IPS-20b (cell line): ENCODE measurements at regions not wholly inside any gene's neighbourhood (a gene's known extent, or its start where the extent isn't known, plus 50 kb on each side); places are given as distances from the start of the nearest gene placed in this dataset.
"Not testable (repeated sequence)": the region's sequence is repeated elsewhere in the genome, so short reads cannot be mapped to it uniquely, and the experiment has no call there.

ENCODE experiments used
- H3K27ac ChIP-seq: one replicate; pipeline ENCODE4 v1.5.1; 2013; ENCODE audit warnings: low read length
- H3K27me3 ChIP-seq: 2 replicates; pipeline ENCODE4 v1.6.1; 2013; ENCODE audit warnings: mild to moderate bottlenecking, low read length, inconsistent platforms; ENCODE audit not compliant: insufficient read depth
- H3K36me3 ChIP-seq: 2 replicates; pipeline ENCODE4 v1.6.1; 2013; ENCODE audit warnings: low read depth, mild to moderate bottlenecking, inconsistent platforms, low read length, moderate library complexity; ENCODE audit not compliant: insufficient read depth
- H3K4me1 ChIP-seq: 2 replicates; pipeline ENCODE4 v1.6.1; 2013; ENCODE audit warnings: mild to moderate bottlenecking, control low read depth, inconsistent platforms, low read length, moderate library complexity; ENCODE audit not compliant: insufficient read depth
- H3K4me3 ChIP-seq: 2 replicates; pipeline ENCODE4 v1.5.1; 2013; ENCODE audit warnings: mild to moderate bottlenecking, low read length, inconsistent platforms
- H3K9ac ChIP-seq: 2 replicates; pipeline ENCODE4 v1.6.1; 2013; ENCODE audit warnings: low read depth, mild to moderate bottlenecking, inconsistent platforms, low read length, moderate library complexity
- H3K9me3 ChIP-seq: 2 replicates; pipeline ENCODE4 v1.6.1; 2013; ENCODE audit warnings: mild to moderate bottlenecking, low read depth, low read length, inconsistent platforms; ENCODE audit not compliant: insufficient read depth

DNA sequence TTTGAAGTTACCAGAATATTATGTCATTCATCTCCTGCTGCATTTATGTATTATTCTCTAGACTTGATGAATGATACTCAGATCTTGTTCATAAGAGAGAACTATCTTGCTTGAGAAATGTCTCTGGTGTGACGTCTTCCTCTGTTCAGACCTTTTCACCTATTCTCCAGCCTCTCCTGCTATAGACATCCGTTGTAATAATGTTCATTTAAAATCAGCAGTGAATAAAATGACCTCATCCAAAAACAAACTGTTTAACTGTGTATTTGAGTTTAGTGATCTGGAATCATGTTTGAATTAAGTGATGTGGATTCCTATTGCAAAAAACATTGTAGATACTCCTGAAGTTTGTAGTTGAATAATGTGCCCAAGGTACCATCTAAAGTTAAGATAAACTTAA is 487.1 kb downstream of the PCNX1 start:
- Histone ChIP-seq H3K4me3 (no peak overlapping the region), H3K4me1 (no peaks in the 10 kb centered on the region), H3K27me3 (no peaks in the 10 kb centered on the region), H3K9ac (no peak overlapping the region), H3K36me3 (no peaks in the 10 kb centered on the region), H3K9me3 (no peaks in the 10 kb centered on the region), H3K27ac (no peak overlapping the region)

GRCh38 chr14:71395151-71395604 is 487.9 kb downstream of the PCNX1 start:
- Histone ChIP-seq H3K4me1 (no peaks in the 10 kb centered on the region), H3K36me3 (no peaks in the 10 kb centered on the region), H3K9me3 (no peaks in the 10 kb centered on the region), H3K9ac (no peak overlapping the region), H3K27me3 (no peaks in the 10 kb centered on the region), H3K4me3 (no peak overlapping the region), H3K27ac (no peak overlapping the region)

- H3K4me1 ChIP-seq, result peaks cover under 1% of the 10 kb centered on the region; the same call in 1 of the 2 replicates
- no peak overlapping the region for H3K27ac ChIP-seq
These were observed 488.4 kb downstream of the PCNX1 start for GRCh38 chr14:71395636-71396035.

DNA sequence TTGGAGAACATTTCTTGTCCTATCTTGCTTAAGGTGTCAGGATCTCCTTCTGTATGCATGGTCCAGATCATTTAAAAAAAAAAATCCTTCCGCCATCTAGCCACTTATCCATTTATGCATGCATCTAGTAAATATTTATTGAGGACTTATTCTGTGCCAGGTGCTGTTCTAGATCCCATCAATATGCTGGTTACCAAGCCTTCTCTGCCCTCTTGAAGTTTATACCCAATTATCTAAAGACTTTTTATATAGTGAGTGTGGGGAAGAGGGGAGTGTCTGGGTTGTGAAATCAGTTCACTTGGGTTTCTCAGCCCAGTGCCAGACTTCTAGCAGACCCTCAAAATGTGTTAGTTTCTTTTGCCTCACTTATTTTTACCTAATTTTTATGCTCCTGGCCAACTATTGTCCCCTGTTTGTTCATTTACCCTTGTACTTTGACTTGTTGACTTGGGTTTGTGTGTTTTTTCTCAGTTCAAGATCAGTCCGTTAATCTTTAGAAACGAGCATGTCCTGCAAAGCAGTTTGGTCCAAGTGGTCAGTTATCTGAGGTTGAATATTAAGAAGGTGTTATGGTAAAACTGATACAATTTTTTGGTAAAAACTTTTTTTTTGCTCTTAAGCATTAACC is 488.9 kb downstream of the PCNX1 start:
- Histone ChIP-seq H3K9ac (no peak overlapping the region), H3K27ac (no peak overlapping the region), H3K36me3 (no peaks in the 10 kb centered on the region), H3K4me3 (no peak overlapping the region), H3K27me3 (no peaks in the 10 kb centered on the region), H3K9me3 (no peaks in the 10 kb centered on the region), H3K4me1 (peaks cover 5% of the 10 kb centered on the region; the same call in 1 of the 2 replicates)

More at GRCh38 chr14:71395636-71396035, 488.4 kb downstream of the PCNX1 start:
- H3K27me3 ChIP-seq, result no peaks in the 10 kb centered on the region
- H3K9me3 ChIP-seq, result no peaks in the 10 kb centered on the region
- H3K4me3 ChIP-seq, result no peak overlapping the region
- H3K9ac ChIP-seq, result no peak overlapping the region
- H3K36me3 ChIP-seq, result no peaks in the 10 kb centered on the region

- Histone ChIP-seq H3K9me3 (no peaks in the 10 kb centered on the region), H3K27ac (no peak overlapping the region), H3K4me1 (peaks cover 7% of the 10 kb centered on the region; the same call in 1 of the 2 replicates), H3K27me3 (no peaks in the 10 kb centered on the region), H3K4me3 (no peak overlapping the region), H3K36me3 (no peaks in the 10 kb centered on the region), H3K9ac (no peak overlapping the region)
These were observed 490.1 kb downstream of the PCNX1 start for GRCh38 chr14:71397371-71397770.

DNA sequence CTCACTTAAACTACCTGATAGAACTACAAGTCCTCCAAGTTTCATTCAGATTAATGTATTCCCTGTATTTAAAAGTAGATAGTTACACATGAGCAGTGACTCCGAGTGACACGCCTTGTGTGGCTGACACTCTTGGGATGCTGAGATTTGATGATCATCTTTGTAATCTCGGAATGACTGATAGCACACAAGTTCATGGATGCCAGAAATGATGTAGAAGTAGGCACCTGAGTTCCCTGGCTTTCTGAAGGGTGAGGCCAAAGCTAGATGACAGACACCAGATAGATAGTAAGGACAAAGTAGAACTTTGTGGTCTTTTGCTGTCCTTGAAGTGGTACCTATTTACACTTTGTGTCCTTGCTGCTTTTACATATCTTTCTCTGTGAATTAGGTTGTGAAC is 491.2 kb downstream of the PCNX1 start:
- Histone ChIP-seq H3K9ac (no peak overlapping the region), H3K4me3 (no peak overlapping the region), H3K9me3 (no peaks in the 10 kb centered on the region), H3K36me3 (no peaks in the 10 kb centered on the region), H3K4me1 (peaks cover 7% of the 10 kb centered on the region; the same call in 1 of the 2 replicates), H3K27ac (no peak overlapping the region), H3K27me3 (no peaks in the 10 kb centered on the region)

DNA sequence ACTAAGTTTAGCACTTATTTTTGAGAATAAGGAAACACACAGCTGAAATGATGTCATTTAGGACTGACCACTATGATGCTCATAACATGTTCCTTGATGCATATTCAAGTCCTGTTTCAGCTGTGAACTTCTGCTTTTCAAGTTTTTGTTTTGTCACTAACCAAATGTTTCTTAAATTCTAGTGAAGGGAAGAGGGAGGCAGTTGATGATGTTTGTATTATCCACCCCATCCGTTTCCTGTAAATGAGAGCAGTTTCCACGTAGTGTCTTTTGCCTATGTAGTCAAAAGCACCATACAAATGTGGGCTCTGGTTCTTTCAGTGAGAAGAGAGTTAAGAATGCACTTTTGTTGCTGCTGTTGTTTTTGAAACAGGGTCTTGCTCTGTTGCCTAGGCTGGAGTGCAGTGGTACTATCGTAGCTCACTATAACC is 491.8 kb downstream of the PCNX1 start:
- no peak overlapping the region for H3K9ac ChIP-seq
- no peaks in the 10 kb centered on the region for H3K27me3 ChIP-seq
- no peak overlapping the region for H3K4me3 ChIP-seq
- H3K4me1 ChIP-seq, result peaks cover 7% of the 10 kb centered on the region; the same call in 1 of the 2 replicates
- no peaks in the 10 kb centered on the region for H3K9me3 ChIP-seq
- no peak overlapping the region for H3K27ac ChIP-seq
- no peaks in the 10 kb centered on the region for H3K36me3 ChIP-seq

- peaks cover 7% of the 10 kb centered on the region; the same call in 1 of the 2 replicates for H3K4me1 ChIP-seq
- H3K27me3 ChIP-seq, result no peaks in the 10 kb centered on the region
- H3K9ac ChIP-seq, result no peak overlapping the region
- no peaks in the 10 kb centered on the region for H3K36me3 ChIP-seq
- no peak overlapping the region for H3K27ac ChIP-seq
- no peaks in the 10 kb centered on the region for H3K9me3 ChIP-seq
- no peak overlapping the region for H3K4me3 ChIP-seq
These were observed 493.6 kb downstream of the PCNX1 start for GRCh38 chr14:71400871-71401321.

GRCh38 chr14:71402415-71402814 is 495.2 kb downstream of the PCNX1 start:
- H3K4me3 ChIP-seq, H3K4me1 ChIP-seq, H3K9me3 ChIP-seq, H3K27me3 ChIP-seq, H3K9ac ChIP-seq, H3K27ac ChIP-seq, H3K36me3 ChIP-seq: not testable (repeated sequence)

- Histone ChIP-seq H3K4me3 (no peak overlapping the region), H3K4me1 (peaks cover 9% of the 10 kb centered on the region; the same call in 1 of the 2 replicates), H3K36me3 (no peaks in the 10 kb centered on the region), H3K9me3 (no peaks in the 10 kb centered on the region), H3K27me3 (no peaks in the 10 kb centered on the region), H3K27ac (no peak overlapping the region), H3K9ac (no peak overlapping the region)
These were observed 496.4 kb downstream of the PCNX1 start for GRCh38 chr14:71403656-71404055.

- Histone ChIP-seq H3K9me3 (no peaks in the 10 kb centered on the region), H3K9ac (no peak overlapping the region), H3K36me3 (no peaks in the 10 kb centered on the region)
These were observed 498.4 kb downstream of the PCNX1 start for GRCh38 chr14:71405676-71406075.

DNA sequence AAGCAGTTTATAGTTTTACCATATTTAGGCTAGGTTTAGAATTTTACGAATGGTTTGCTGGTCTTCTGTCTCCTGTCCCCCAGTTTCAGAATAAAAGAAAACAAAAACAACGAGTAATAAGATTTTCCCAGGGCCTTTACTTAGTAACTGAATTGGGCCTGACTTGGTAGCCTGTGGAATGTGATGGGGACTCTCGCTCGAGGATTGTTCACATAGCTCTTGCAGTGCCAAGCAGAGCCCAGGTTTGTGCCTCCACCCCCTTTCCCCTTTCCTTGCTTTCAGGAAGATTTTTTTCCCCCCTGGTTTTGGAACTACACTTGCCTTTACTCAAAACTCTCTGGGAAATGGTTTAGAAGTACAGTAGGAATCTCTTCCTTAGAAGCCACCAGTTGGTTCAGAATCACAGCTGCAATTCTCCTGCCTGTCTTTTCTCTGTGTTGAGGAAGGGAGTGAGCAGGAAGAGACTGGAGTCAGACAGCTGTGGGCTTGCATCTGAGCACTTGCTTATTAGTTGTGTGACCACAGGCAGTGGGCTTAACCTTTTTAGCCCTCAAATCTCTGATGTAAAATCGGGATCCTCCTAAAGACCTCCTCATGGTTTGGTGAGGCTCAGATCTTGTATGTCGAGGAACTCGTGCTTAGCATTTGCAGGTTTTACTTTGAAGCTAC is 501.2 kb downstream of the PCNX1 start:
- Histone ChIP-seq H3K36me3 (no peaks in the 10 kb centered on the region), H3K4me1 (peaks cover 8% of the 10 kb centered on the region; the same call in 1 of the 2 replicates), H3K27me3 (no peaks in the 10 kb centered on the region), H3K9ac (no peak overlapping the region), H3K27ac (no peak overlapping the region), H3K9me3 (no peaks in the 10 kb centered on the region), H3K4me3 (no peak overlapping the region)

More at GRCh38 chr14:71405676-71406075, 498.4 kb downstream of the PCNX1 start:
- peaks cover 15% of the 10 kb centered on the region; the same call in 1 of the 2 replicates for H3K4me1 ChIP-seq
- H3K4me3 ChIP-seq, result no peak overlapping the region
- H3K27me3 ChIP-seq, result no peaks in the 10 kb centered on the region
- H3K27ac ChIP-seq, result no peak overlapping the region
